Coronary artery (tissue), 2 donors: ENCODE measurements at regions not wholly inside any gene's neighbourhood (a gene's known extent, or its start where the extent isn't known, plus 50 kb on each side); places are given as distances from the start of the nearest gene placed in this dataset.

Experiments used
- DNase-seq: peaks from one replicate; pipeline ENCODE4 v3.0.0-alpha.2; 2017; ENCODE audit warnings: low spot score
- H3K27ac ChIP-seq, 2 donors: fragments of 200-600 bp; sonication (generic); one replicate each; pipeline ENCODE4 v1.5.1; 2016 to 2019
- H3K4me3 ChIP-seq: fragments of 200-600 bp; sonication (generic); 2 replicates; pipeline ENCODE4 v1.5.1; 2016; ENCODE audit warnings: mild to moderate bottlenecking, moderate library complexity
- CTCF ChIP-seq: fragments of 200-600 bp; sonication (generic); IDR thresholded peaks from one replicate; pipeline ENCODE4 v1.5.1; 2019; ENCODE audit warnings: antibody characterized with exemption

- TF ChIP-seq CTCF = no peak
- DNase-seq = no peak
- no peak overlapping the region for H3K4me3 ChIP-seq
- H3K27ac ChIP-seq = no peak overlapping the region
These were observed 285.3 kb downstream of the RAD51AP2 start for GRCh38 chr2:17232776-17233556.

- DNase-seq = no peak
- no peak for TF ChIP-seq CTCF
- Histone ChIP-seq H3K27ac (no peak overlapping the region), H3K4me3 (no peak overlapping the region)
These were observed 286.8 kb downstream of the RAD51AP2 start for GRCh38 chr2:17231394-17231965.

- no peak for TF ChIP-seq CTCF
- H3K27ac ChIP-seq = no peak overlapping the region
- no peak overlapping the region for H3K4me3 ChIP-seq
- DNase-seq = no peak
These were observed 288.8 kb downstream of the RAD51AP2 start for GRCh38 chr2:17229414-17229813.

GRCh38 chr2:17228461-17228860, 289.8 kb downstream of the RAD51AP2 start:
- H3K27ac ChIP-seq = no peak overlapping the region
- DNase-seq = no peak
- TF ChIP-seq CTCF = no peak
- H3K4me3 ChIP-seq = no peak overlapping the region

GRCh38 chr2:17227856-17228255, 290.4 kb downstream of the RAD51AP2 start:
- no peak overlapping the region for H3K27ac ChIP-seq
- H3K4me3 ChIP-seq = no peak overlapping the region
- TF ChIP-seq CTCF = no peak
- no peak for DNase-seq

GRCh38 chr2:17226941-17227490, 291.2 kb downstream of the RAD51AP2 start:
- H3K27ac ChIP-seq = no peak overlapping the region
- H3K4me3 ChIP-seq = no peak overlapping the region
- TF ChIP-seq CTCF = no peak
- no peak for DNase-seq

- DNase-seq = no peak
- TF ChIP-seq CTCF = no peak
- H3K27ac ChIP-seq = no peak overlapping the region
- H3K4me3 ChIP-seq = no peak overlapping the region
These were observed 295.0 kb downstream of the RAD51AP2 start for GRCh38 chr2:17223211-17223610.
